ENCODE measurements at regions not wholly inside any gene's neighbourhood (a gene's known extent, or its start where the extent isn't known, plus 50 kb on each side); places are given as distances from the start of the nearest gene placed in this dataset.

GRCh38 chr11:15490535-15490934 is 375.8 kb downstream of the INSC start:
- TF ChIP-seq CTCF (IDR thresholded peaks at IDR 0.05) (no peak), POLR2A (IDR thresholded peaks at IDR 0.05) (no peak)
